GM13976 (cell line): ENCODE measurements at regions not wholly inside any gene's neighbourhood (a gene's known extent, or its start where the extent isn't known, plus 50 kb on each side); places are given as distances from the start of the nearest gene placed in this dataset.

Source experiments
- DNase-seq: peaks from one replicate; pipeline ENCODE4 v3.0.0; 2012; ENCODE audit warnings: low spot score
- in situ Hi-C: fragments of 300-500 bp; cut with MboI; formaldehyde crosslinking; loops from one replicate; pipeline ENCODE4 v1.12.0; 2022; ENCODE audit warnings: low sequenced_read_pairs, mixed read lengths, inconsistent platforms; ENCODE audit not compliant: unreplicated experiment
- TF ChIP-seq, protein P1 (sequence below): IDR thresholded peaks from 2 replicates; pipeline ENCODE4 v1.5.1; 2012; ENCODE audit warnings: borderline replicate concordance, mild to moderate bottlenecking; ENCODE audit not compliant: insufficient read depth; ENCODE audit errors: extremely low read depth, missing control alignments, control extremely low read depth

DNA sequence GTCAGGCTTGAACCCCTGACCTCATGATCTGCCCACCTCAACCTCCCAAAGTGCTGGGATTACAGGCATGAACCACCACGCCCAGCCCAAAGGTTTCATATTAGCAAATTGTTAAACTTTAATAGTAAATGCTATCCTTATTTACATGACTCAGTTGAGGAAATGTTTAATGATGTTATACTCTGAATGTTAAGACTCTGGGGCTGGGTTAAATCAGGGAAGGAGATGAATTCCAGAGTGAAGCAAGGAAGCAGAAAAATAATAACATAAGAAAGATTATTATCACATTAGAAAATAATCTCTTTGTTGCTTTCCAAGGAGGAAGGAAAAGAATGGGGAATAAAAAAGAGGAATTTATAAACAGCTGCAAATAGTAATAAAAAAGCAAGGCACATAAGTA is 105.3 kb downstream of the PTGS2 start:
- TF ChIP-seq, protein P1, sequence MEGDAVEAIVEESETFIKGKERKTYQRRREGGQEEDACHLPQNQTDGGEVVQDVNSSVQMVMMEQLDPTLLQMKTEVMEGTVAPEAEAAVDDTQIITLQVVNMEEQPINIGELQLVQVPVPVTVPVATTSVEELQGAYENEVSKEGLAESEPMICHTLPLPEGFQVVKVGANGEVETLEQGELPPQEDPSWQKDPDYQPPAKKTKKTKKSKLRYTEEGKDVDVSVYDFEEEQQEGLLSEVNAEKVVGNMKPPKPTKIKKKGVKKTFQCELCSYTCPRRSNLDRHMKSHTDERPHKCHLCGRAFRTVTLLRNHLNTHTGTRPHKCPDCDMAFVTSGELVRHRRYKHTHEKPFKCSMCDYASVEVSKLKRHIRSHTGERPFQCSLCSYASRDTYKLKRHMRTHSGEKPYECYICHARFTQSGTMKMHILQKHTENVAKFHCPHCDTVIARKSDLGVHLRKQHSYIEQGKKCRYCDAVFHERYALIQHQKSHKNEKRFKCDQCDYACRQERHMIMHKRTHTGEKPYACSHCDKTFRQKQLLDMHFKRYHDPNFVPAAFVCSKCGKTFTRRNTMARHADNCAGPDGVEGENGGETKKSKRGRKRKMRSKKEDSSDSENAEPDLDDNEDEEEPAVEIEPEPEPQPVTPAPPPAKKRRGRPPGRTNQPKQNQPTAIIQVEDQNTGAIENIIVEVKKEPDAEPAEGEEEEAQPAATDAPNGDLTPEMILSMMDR, result no peak
- DNase-seq, result no peak
- in situ Hi-C loops, result no loop called here

GRCh38 chr1:186572509-186572908 is 107.7 kb downstream of the PTGS2 start:
- in situ Hi-C loops, result no loop called here
- no peak for DNase-seq
- TF ChIP-seq, protein P1, result no peak

GRCh38 chr1:186571771-186572170 is 108.5 kb downstream of the PTGS2 start:
- TF ChIP-seq, protein P1, result no peak
- in situ Hi-C loops, result no loop called here
- no peak for DNase-seq

- TF ChIP-seq, protein P1, result no peak
- in situ Hi-C loops, result no loop called here
- no peak for DNase-seq
These were observed 108.9 kb upstream of the PDC start for GRCh38 chr1:186569856-186570255.

DNA sequence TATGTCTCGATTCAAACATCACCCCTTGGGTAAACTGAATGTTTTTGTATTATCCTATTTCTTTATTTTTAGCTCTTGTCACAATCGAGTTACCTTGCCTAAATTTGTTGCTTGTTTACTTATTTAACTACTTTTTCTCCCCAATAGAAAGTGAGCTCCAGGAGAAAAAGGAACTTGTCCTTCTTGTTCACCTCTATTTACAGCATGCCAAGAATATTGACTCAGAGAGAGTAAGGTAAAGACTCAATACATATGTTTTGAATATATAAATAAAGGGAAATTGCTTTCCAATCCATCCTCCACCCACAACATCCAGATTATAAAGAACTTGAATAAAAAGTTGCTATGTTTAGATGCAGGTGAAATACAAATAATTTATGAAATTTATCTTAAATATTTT is 107.3 kb upstream of the PDC start:
- DNase-seq, result no peak
- in situ Hi-C loops, result no loop called here
- TF ChIP-seq, protein P1, result no peak

- no peak for DNase-seq
- in situ Hi-C loops, result no loop called here
- TF ChIP-seq, protein P1, result no peak
These were observed 105.4 kb upstream of the PDC start for GRCh38 chr1:186566140-186566855.

- no peak for DNase-seq
- in situ Hi-C loops, result no loop called here
- TF ChIP-seq, protein P1, result no peak
These were observed 103.7 kb upstream of the PDC start for GRCh38 chr1:186564582-186564981.
